PC-3 (cell line): ENCODE measurements at regions not wholly inside any gene's neighbourhood (a gene's known extent, or its start where the extent isn't known, plus 50 kb on each side); places are given as distances from the start of the nearest gene placed in this dataset.

ENCODE experiments used
- EZH2 ChIP-seq: fragments of 300-600 bp; sonication (generic); IDR thresholded peaks from one replicate; pipeline ENCODE4 v1.6.1; 2017; ENCODE audit warnings: antibody characterized with exemption, mild to moderate bottlenecking, low read length; ENCODE audit not compliant: unreplicated experiment
- EZH2phosphoT487 ChIP-seq: fragments of 300-600 bp; sonication (generic); IDR thresholded peaks from 2 replicates; pipeline ENCODE4 v1.6.1; 2018; ENCODE audit warnings: mild to moderate bottlenecking, antibody characterized with exemption, low read length, borderline replicate concordance
- TF ChIP-seq, protein P1 (sequence below): fragments of 300-600 bp; sonication (generic); conservative IDR thresholded peaks from 2 replicates; pipeline ENCODE4 v1.5.1; 2017; ENCODE audit warnings: antibody characterized with exemption, low read depth, mild to moderate bottlenecking, low read length

DNA sequence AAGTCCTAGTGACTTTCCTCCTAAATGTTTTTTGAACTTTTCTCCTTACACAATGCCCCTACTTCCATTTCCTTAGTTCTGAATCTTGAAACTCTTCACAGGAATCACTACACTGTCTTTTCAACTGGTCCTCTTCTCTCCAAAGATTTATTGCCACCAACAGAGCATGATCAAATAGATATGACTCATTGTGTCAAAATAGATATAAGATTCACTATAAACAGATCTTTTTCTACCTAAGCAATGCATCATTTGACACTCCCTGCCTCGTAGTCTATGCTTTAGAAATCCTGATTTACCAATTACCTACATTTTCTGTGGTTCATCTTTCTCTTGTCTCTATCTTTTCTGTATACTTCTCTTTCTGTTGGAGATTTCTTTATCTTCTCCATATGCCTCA is 789.6 kb upstream of the SLIT2 start:
- TF ChIP-seq, protein P1, sequence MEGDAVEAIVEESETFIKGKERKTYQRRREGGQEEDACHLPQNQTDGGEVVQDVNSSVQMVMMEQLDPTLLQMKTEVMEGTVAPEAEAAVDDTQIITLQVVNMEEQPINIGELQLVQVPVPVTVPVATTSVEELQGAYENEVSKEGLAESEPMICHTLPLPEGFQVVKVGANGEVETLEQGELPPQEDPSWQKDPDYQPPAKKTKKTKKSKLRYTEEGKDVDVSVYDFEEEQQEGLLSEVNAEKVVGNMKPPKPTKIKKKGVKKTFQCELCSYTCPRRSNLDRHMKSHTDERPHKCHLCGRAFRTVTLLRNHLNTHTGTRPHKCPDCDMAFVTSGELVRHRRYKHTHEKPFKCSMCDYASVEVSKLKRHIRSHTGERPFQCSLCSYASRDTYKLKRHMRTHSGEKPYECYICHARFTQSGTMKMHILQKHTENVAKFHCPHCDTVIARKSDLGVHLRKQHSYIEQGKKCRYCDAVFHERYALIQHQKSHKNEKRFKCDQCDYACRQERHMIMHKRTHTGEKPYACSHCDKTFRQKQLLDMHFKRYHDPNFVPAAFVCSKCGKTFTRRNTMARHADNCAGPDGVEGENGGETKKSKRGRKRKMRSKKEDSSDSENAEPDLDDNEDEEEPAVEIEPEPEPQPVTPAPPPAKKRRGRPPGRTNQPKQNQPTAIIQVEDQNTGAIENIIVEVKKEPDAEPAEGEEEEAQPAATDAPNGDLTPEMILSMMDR, result no peak
- TF ChIP-seq EZH2phosphoT487, result no peak
- TF ChIP-seq EZH2, result no peak
